K562 (cell line): ENCODE measurements at regions not wholly inside any gene's neighbourhood (a gene's known extent, or its start where the extent isn't known, plus 50 kb on each side); places are given as distances from the start of the nearest gene placed in this dataset.

Source experiments
- ATAC-seq: fragments of 200-7000 bp; cut with Tn5 transposase; 3 replicates; pipeline ENCODE4 v1.9.1; 2020; ENCODE audit warnings: moderate library complexity
- BruUV-seq: library from RNA; stranded (reverse); fragments of 400-500 nt; replicated peaks from 2 replicates; lab custom pipeline; 2021; lab: Mats Ljungman, UMichigan
- CTCF ChIA-PET: fragments of 300-600 bp; formaldehyde crosslinking; extraction: SDS; loops from one replicate; lab custom pipeline; 2021; ENCODE audit warnings: low intra/inter-chr PET ratio; lab: Yijun Ruan, JAX
- POLR2A ChIA-PET: fragments of 300-600, 350-650 bp; sonication (Branson Sonifier 250); formaldehyde crosslinking; extraction: SDS; loops from one replicate; lab custom pipeline; 2021; ENCODE audit warnings: antibody characterized with exemption, inconsistent platforms; lab: Yijun Ruan, JAX
- DNase-seq, 4 experiments: peaks; one replicate each; pipeline versions ENCODE4 v3.0.0 to v3.0.0-alpha.2; 2011 to 2018; ENCODE audit warnings: low spot score in 3 of 4, mixed read lengths in 3 of 4; ENCODE audit errors: extremely low read depth in 1 of 4
- FAIRE-seq: peaks from 2 replicates; lab custom pipeline; 2011; peaks lifted over from hg19 to GRCh38; lab: Jason Lieb, UNC
- H2AFZ ChIP-seq: 2 replicates; pipeline ENCODE4 v1.6.0; 2011; ENCODE audit warnings: low read depth, low read length, control low read depth, inconsistent platforms
- H3K27ac ChIP-seq: fragments of 200-600 bp; 3 replicates; pipeline ENCODE4 v1.8.0; 2011; ENCODE audit warnings: low read depth, mild to moderate bottlenecking, control low read depth, inconsistent platforms, low read length, moderate library complexity, mixed read lengths; ENCODE audit errors: extremely low read depth
- H3K27me3 ChIP-seq, 2 experiments: fragments of 300-600 bp in 1 of 2; 2 replicates in 1 of 2; 3 replicates in 1 of 2; pipeline versions ENCODE4 v1.6.0 to v1.8.0; 2011; ENCODE audit warnings: inconsistent platforms in 2 of 2, low read length in 2 of 2, mild to moderate bottlenecking in 1 of 2, mixed read lengths in 1 of 2, moderate library complexity in 1 of 2; ENCODE audit not compliant: control insufficient read depth in 2 of 2, insufficient read depth in 2 of 2
- H3K36me3 ChIP-seq: fragments of 300-600 bp; 3 replicates; pipeline ENCODE4 v1.8.0; 2011; ENCODE audit warnings: mild to moderate bottlenecking, low read length, inconsistent platforms; ENCODE audit not compliant: control insufficient read depth, insufficient read depth
- H3K4me1 ChIP-seq, 2 experiments: fragments of 200-600 bp in 1 of 2; replicated peaks in 1 of 2; 2 replicates in 1 of 2; 3 replicates in 1 of 2; pipeline versions ENCODE4 v1.5.1 to v1.8.0; 2011; ENCODE audit warnings: inconsistent platforms in 2 of 2, low read length in 2 of 2, mild to moderate bottlenecking in 1 of 2, mixed read lengths in 1 of 2, moderate library complexity in 1 of 2; ENCODE audit not compliant: control insufficient read depth in 2 of 2, insufficient read depth in 2 of 2
- H3K4me2 ChIP-seq: 2 replicates; pipeline ENCODE4 v1.6.1; 2011; ENCODE audit warnings: low read length, control low read depth, inconsistent platforms, mixed read lengths; ENCODE audit not compliant: insufficient read depth
- H3K4me3 ChIP-seq: fragments of 200-600 bp; sonication (generic), shearing (Covaris generic); 2 replicates; pipeline ENCODE4 v1.5.1; 2016; ENCODE audit warnings: control low read depth, inconsistent platforms
- H3K79me2 ChIP-seq: fragments of 200-600 bp; 3 replicates; pipeline ENCODE4 v1.8.0; 2011; ENCODE audit warnings: low read length, inconsistent platforms; ENCODE audit not compliant: control insufficient read depth, insufficient read depth
- H3K9ac ChIP-seq, 2 experiments: 2 replicates each; pipeline versions ENCODE4 v1.6.0 to v1.6.1; 2011; ENCODE audit warnings: low read depth in 2 of 2, low read length in 2 of 2, control low read depth in 1 of 2, inconsistent platforms in 1 of 2, mild to moderate bottlenecking in 1 of 2, mixed read lengths in 1 of 2; ENCODE audit not compliant: insufficient read depth in 1 of 2
- H3K9me1 ChIP-seq: one replicate; pipeline ENCODE4 v1.6.0; 2011; ENCODE audit warnings: inconsistent platforms, mild to moderate bottlenecking, low read length, moderate library complexity; ENCODE audit not compliant: control insufficient read depth, insufficient read depth
- H3K9me3 ChIP-seq: replicated peaks from 2 replicates; pipeline ENCODE4 v1.5.1; 2011; ENCODE audit warnings: low read depth, low read length, inconsistent platforms; ENCODE audit not compliant: control insufficient read depth, insufficient read depth
- H4K20me1 ChIP-seq: replicated peaks from 2 replicates; pipeline ENCODE4 v1.6.1; 2011; ENCODE audit warnings: low read length, inconsistent platforms, mixed read lengths; ENCODE audit not compliant: control insufficient read depth, insufficient read depth
- ARID3A ChIP-seq: IDR thresholded peaks from 2 replicates; pipeline ENCODE4 v1.6.1; 2012; ENCODE audit warnings: low read depth, low read length, improper control_type of control experiment, borderline replicate concordance
- CCNT2 ChIP-seq: IDR thresholded peaks from 2 replicates; pipeline ENCODE4 v1.6.1; 2011; ENCODE audit warnings: borderline replicate concordance, low read depth, mild to moderate bottlenecking, moderate library complexity, mixed read lengths, low read length; ENCODE audit not compliant: insufficient read length; ENCODE audit errors: extremely low read depth
- DEAF1 ChIP-seq: fragments of 450-650 bp; formaldehyde crosslinking; IDR thresholded peaks from 2 replicates; pipeline ENCODE4 v1.4.0; 2020; ENCODE audit warnings: mild to moderate bottlenecking, moderate library complexity
- DNMT1 ChIP-seq: fragments of 450-650 bp; IDR thresholded peaks from 2 replicates; pipeline ENCODE4 v1.6.1; 2016; ENCODE audit warnings: antibody characterized with exemption, mild to moderate bottlenecking
- ELF1 ChIP-seq: fragments of 200-800 bp; sonication (Bioruptor generic); IDR thresholded peaks from 2 replicates; pipeline ENCODE4 v1.6.1; 2016; ENCODE audit warnings: missing genetic modification characterization, missing compliant biosample characterization
- HNRNPH1 ChIP-seq: fragments of 200-400 bp; formaldehyde crosslinking; optimal IDR thresholded peaks from 2 replicates; pipeline ENCODE3; 2017; ENCODE audit warnings: low read depth, mild to moderate bottlenecking, low read length, moderate library complexity
- KHSRP ChIP-seq: fragments of 450-650 bp; IDR thresholded peaks from 2 replicates; pipeline ENCODE4 v1.6.1; 2017
- NFE2 ChIP-seq: IDR thresholded peaks from 2 replicates; pipeline ENCODE4 v1.6.1; 2014; ENCODE audit warnings: antibody characterized with exemption, low read depth
- RBBP5 ChIP-seq: fragments of 200-600 bp; sonication (generic); IDR thresholded peaks from 2 replicates; pipeline ENCODE4 v1.6.1; 2012; ENCODE audit warnings: borderline replicate concordance, mild to moderate bottlenecking, low read length, control low read depth, inconsistent platforms; ENCODE audit not compliant: insufficient read depth, poor library complexity, severe bottlenecking
- STAG1 ChIP-seq: sonication (generic); formaldehyde crosslinking; IDR thresholded peaks from 2 replicates; pipeline ENCODE4 v1.5.0; 2020; ENCODE audit warnings: missing genetic modification reagents, borderline replicate concordance
- THRA ChIP-seq: fragments of 450-650 bp; IDR thresholded peaks from 2 replicates; pipeline ENCODE4 v1.6.1; 2017; ENCODE audit warnings: mild to moderate bottlenecking, moderate library complexity
- ZBTB7A ChIP-seq: IDR thresholded peaks from 2 replicates; pipeline ENCODE4 v1.6.1; 2011; ENCODE audit warnings: low read depth, mild to moderate bottlenecking, low read length, moderate library complexity, borderline replicate concordance; ENCODE audit not compliant: control insufficient read depth
- ZNF224 ChIP-seq: sonication (generic); formaldehyde crosslinking; IDR thresholded peaks from 2 replicates; pipeline ENCODE4 v1.8.0; 2022; ENCODE audit warnings: mild to moderate bottlenecking, missing genetic modification reagents
- ZNF263 ChIP-seq: sonication (generic); formaldehyde crosslinking; IDR thresholded peaks from 2 replicates; pipeline ENCODE4 v1.8.0; 2022; ENCODE audit warnings: mild to moderate bottlenecking, missing genetic modification reagents, borderline replicate concordance
- ZNF408 ChIP-seq: fragments of 250-450 bp; sonication (Bioruptor Pico); IDR thresholded peaks from 2 replicates; pipeline ENCODE4 v1.4.0; 2020; ENCODE audit warnings: low read depth, mild to moderate bottlenecking, moderate library complexity
- WGBS: fragments of 100-300 bp; shearing (Covaris generic); methylation state at CpG from one replicate; pipeline ENCODE4 v1.1.6; 2016; ENCODE audit warnings: low coverage, mixed read lengths; ENCODE audit not compliant: insufficient coverage; ENCODE audit errors: missing lambda C conversion rate; 5-methylcytosine and 5-hydroxymethylcytosine counted together
- in situ Hi-C: fragments of 300-500 bp; cut with MboI; formaldehyde crosslinking; loops from 4 replicates; pipeline ENCODE4 v1.15.0; 2018; ENCODE audit warnings: inconsistent platforms, mixed read lengths
- intact Hi-C: fragments of 100-400 bp; cut with micrococcal nuclease; formaldehyde crosslinking; loops from 2 replicates; pipeline ENCODE4 v1.14.2; 2022

GRCh38 chr5:57717555-57717954 is 234.9 kb upstream of the ACTBL2 start:
- BruUV-seq, result no TSS peak
- H3K9ac ChIP-seq, result no peak overlapping the region
- no peak for FAIRE-seq
- intact Hi-C loops, result no loop called here
- H3K4me3 ChIP-seq, result no peak overlapping the region
- CTCF ChIA-PET, result interaction anchor here (0.6 kb wide), 1 partner anchor 287 kb away, joined by 3 read pairs; no protein-coding TSS in a partner anchor
- no peak for ATAC-seq
- no peaks in the 10 kb centered on the region for H3K9me1 ChIP-seq
- no peak overlapping the region for H3K4me2 ChIP-seq
- H2AFZ ChIP-seq, result no peak overlapping the region
- no peak overlapping the region for H3K27ac ChIP-seq
- no peaks in the 10 kb centered on the region for H3K27me3 ChIP-seq
- no peak for DNase-seq
- no peaks in the 10 kb centered on the region for H3K4me1 ChIP-seq
- no peaks in the 10 kb centered on the region for H3K36me3 ChIP-seq
- H3K9me3 ChIP-seq, result no peaks in the 10 kb centered on the region
- 1% methylated on average over 4 of the region's 4 CpGs for WGBS
- in situ Hi-C loops, result no loop called here
- POLR2A ChIA-PET, result interaction anchor here (0.6 kb wide), 1 partner anchor 222 kb away, joined by 3 read pairs; no protein-coding TSS in a partner anchor
- H3K79me2 ChIP-seq, result no peaks in the 10 kb centered on the region
- no peaks in the 10 kb centered on the region for H4K20me1 ChIP-seq
- TF ChIP-seq THRA, result no peak
- no peak for TF ChIP-seq STAG1 (CRISPR knock-in tag)
- no peak for TF ChIP-seq DNMT1
- TF ChIP-seq ELF1, result no peak
- TF ChIP-seq RBBP5, result no peak
- no peak for TF ChIP-seq ARID3A
- TF ChIP-seq ZNF408, result no peak
- no peak for TF ChIP-seq KHSRP
- TF ChIP-seq ZBTB7A, result no peak
- no peak for TF ChIP-seq HNRNPH1
- no peak for TF ChIP-seq ZNF263 (CRISPR knock-in tag)
- no peak for TF ChIP-seq CCNT2
- TF ChIP-seq NFE2, result no peak
- TF ChIP-seq DEAF1 (CRISPR knock-in tag), result no peak
- TF ChIP-seq ZNF224, result no peak
